Embryonic facial prominence (tissue), 1 donor: ENCODE measurements at regions not wholly inside any gene's neighbourhood (a gene's known extent, or its start where the extent isn't known, plus 50 kb on each side); places are given as distances from the start of the nearest gene placed in this dataset.

ENCODE experiments used
- DNase-seq: peaks from one replicate; pipeline ENCODE4 v3.0.0-alpha.2; 2016; ENCODE audit errors: extremely low spot score

GRCh38 chr20:60820918-60821317 lies 431.1 kb upstream of the CDH4 start:
- no peak for DNase-seq

- DNase-seq, result no peak
Measured at GRCh38 chr20:60822699-60823607, 429.1 kb upstream of the CDH4 start.

GRCh38 chr20:60835876-60836275 lies 416.2 kb upstream of the CDH4 start:
- no peak for DNase-seq

GRCh38 chr20:60837173-60837770 lies 414.8 kb upstream of the CDH4 start:
- DNase-seq, result no peak

- DNase-seq, result no peak
Measured at GRCh38 chr20:60838297-60838696, 413.8 kb upstream of the CDH4 start.

- no peak for DNase-seq
Measured at GRCh38 chr20:60840971-60841370, 411.1 kb upstream of the CDH4 start.

GRCh38 chr20:60845146-60845545 lies 406.9 kb upstream of the CDH4 start:
- DNase-seq, result no peak

- DNase-seq, result no peak
Measured at GRCh38 chr20:60851826-60852704, 400.0 kb upstream of the CDH4 start.

- DNase-seq, result no peak
Measured at GRCh38 chr20:60857708-60858107, 394.4 kb upstream of the CDH4 start.

GRCh38 chr20:60862601-60863000 lies 389.5 kb upstream of the CDH4 start:
- DNase-seq, result no peak

GRCh38 chr20:60863548-60863947 lies 388.5 kb upstream of the CDH4 start:
- DNase-seq, result no peak

GRCh38 chr20:60867589-60867988 lies 384.5 kb upstream of the CDH4 start:
- DNase-seq, result no peak

GRCh38 chr20:60868316-60868891 lies 383.7 kb upstream of the CDH4 start:
- DNase-seq, result no peak

- no peak for DNase-seq
Measured at GRCh38 chr20:60869087-60869486, 383.0 kb upstream of the CDH4 start.

GRCh38 chr20:60869625-60870024 lies 382.4 kb upstream of the CDH4 start:
- DNase-seq, result no peak

GRCh38 chr20:60870040-60870439 lies 382.0 kb upstream of the CDH4 start:
- DNase-seq, result no peak

- DNase-seq, result no peak
Measured at GRCh38 chr20:60872224-60872623, 379.8 kb upstream of the CDH4 start.

GRCh38 chr20:60877071-60877857 lies 374.8 kb upstream of the CDH4 start:
- no peak for DNase-seq

- no peak for DNase-seq
Measured at GRCh38 chr20:60882836-60883235, 369.2 kb upstream of the CDH4 start.

- DNase-seq, result no peak
Measured at GRCh38 chr20:60883496-60883895, 368.6 kb upstream of the CDH4 start.

- DNase-seq, result no peak
Measured at GRCh38 chr20:60884277-60884676, 367.8 kb upstream of the CDH4 start.
